Mucosa of stomach (tissue), 1 donor: ENCODE measurements at regions not wholly inside any gene's neighbourhood (a gene's known extent, or its start where the extent isn't known, plus 50 kb on each side); places are given as distances from the start of the nearest gene placed in this dataset.

ENCODE experiments used
- H3K27me3 ChIP-seq: one replicate; pipeline ENCODE4 v1.7.0; 2013; ENCODE audit warnings: mild to moderate bottlenecking, low read length; ENCODE audit not compliant: control insufficient read depth, insufficient read depth
- H3K36me3 ChIP-seq: one replicate; pipeline ENCODE4 v1.7.0; 2013; ENCODE audit warnings: low read length; ENCODE audit not compliant: control insufficient read depth, insufficient read depth
- H3K4me1 ChIP-seq: one replicate; pipeline ENCODE4 v1.7.0; 2013; ENCODE audit warnings: mild to moderate bottlenecking, low read length; ENCODE audit not compliant: control insufficient read depth, insufficient read depth
- H3K4me3 ChIP-seq: one replicate; pipeline ENCODE4 v1.7.0; 2013; ENCODE audit warnings: low read length
- H3K9ac ChIP-seq: one replicate; pipeline ENCODE4 v1.7.0; 2013; ENCODE audit warnings: mild to moderate bottlenecking, low read length, moderate library complexity
- H3K9me3 ChIP-seq: one replicate; pipeline ENCODE4 v1.7.0; 2013; ENCODE audit warnings: mild to moderate bottlenecking, low read length, moderate library complexity; ENCODE audit not compliant: control insufficient read depth
- donor health status: Pancreatic carcinoma.

DNA sequence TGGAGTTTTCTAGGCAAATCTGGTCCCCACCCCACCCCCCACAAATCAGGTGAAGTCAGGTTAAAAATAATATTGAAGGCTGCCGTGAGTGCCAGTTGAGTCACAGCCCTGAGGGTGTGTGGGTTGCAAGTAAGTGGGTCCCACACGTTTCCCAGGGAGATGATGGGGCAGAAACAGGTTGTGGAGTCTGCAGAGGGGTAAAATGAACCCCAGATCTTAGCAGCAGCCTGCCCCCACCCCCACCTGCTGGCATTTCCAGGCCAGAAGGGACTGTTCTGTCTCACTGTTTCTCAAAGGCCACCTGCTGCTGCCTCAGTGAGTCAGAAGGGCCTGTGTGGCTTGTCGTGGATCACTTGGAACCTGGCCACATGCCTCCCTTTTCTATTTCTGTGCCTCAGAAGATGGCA is 59.8 kb upstream of the SMNDC1 start:
- Histone ChIP-seq H3K4me1 (no peaks in the 10 kb centered on the region), H3K9me3 (no peaks in the 10 kb centered on the region), H3K9ac (no peak overlapping the region), H3K27me3 (peaks cover 19% of the 10 kb centered on the region), H3K4me3 (no peak overlapping the region), H3K36me3 (no peaks in the 10 kb centered on the region)

DNA sequence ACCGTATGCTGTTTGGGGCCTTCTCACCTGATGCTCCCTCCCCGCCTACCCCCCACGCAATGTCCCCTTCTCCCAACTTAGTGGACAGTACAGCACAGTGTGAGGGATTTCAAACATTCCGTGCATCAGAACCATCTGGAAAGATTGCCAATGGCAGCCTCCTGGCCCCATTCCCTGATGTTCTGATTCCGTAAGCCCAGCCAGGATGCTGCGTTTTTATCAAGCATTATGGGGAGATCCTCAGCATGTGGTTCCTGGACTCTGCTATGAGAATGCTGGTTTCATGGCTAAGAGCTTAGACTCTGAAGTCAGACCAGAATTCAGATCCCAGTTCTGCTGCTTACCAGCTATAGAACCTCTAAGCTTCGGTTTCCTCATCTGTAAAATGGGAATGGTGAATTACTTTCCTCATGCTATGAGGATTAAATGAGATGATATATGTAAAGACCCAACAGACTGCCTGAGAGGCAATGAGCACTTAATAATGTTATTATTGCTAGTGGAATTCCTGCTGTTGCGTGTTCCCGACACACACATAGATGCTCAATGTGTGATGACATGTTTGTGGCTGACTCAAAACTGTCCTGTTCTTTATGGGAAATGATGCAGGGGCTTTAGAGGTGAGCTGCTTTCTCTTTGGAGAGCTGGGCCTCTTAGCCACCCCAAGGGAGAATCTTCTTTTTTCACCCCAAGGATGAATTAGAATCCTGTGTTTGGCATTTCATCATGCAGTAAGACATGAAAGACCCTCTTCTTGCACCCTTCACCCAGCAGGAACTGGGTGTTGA is 60.8 kb upstream of the SMNDC1 start:
- Histone ChIP-seq H3K36me3 (no peaks in the 10 kb centered on the region), H3K9ac (no peak overlapping the region), H3K9me3 (no peaks in the 10 kb centered on the region), H3K4me1 (no peaks in the 10 kb centered on the region), H3K27me3 (peaks cover 18% of the 10 kb centered on the region), H3K4me3 (no peak overlapping the region)

DNA sequence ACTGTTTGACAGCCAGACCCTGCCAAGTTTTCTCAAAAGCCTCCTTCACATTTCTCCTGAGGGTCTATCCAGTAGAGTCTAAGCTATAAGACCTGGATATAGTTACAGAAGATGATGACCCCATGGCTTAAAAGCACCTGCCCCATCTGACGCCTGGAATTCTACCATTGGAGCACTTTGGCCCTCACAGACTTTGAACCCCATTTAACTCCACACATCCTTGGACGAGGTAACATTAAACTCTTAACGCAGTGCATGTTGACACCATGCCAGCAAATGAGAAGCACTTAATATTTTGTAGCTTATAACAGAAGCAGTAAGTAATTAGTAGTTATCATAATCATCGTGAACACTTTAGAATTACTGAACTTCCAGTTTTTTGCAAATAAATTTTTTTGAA is 61.9 kb upstream of the SMNDC1 start:
- H3K36me3 ChIP-seq, result no peaks in the 10 kb centered on the region
- no peaks in the 10 kb centered on the region for H3K4me1 ChIP-seq
- H3K4me3 ChIP-seq, result no peak overlapping the region
- peaks cover 13% of the 10 kb centered on the region for H3K27me3 ChIP-seq
- H3K9ac ChIP-seq, result no peak overlapping the region
- H3K9me3 ChIP-seq, result no peaks in the 10 kb centered on the region

DNA sequence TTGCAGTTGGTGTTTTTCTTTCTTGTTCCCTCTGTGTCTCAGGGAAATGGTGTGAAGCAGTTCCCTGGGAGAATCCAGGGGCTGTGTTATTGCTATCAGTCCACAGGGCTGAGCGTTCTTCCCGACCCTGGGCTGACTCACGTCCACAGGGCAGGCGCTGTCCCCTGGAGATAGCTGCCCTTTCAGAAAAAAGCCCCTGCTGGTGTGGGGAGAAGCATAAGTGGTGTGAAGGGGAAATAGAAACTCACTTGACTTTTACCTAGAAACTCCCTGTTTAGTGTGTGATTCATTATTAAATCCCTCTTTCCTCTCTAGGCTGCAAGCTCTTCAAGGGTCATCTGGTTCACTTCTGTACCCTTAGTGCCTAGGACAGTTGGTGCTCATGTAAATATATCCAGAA is 63.3 kb upstream of the SMNDC1 start:
- Histone ChIP-seq H3K9me3 (no peaks in the 10 kb centered on the region), H3K4me3 (no peak overlapping the region), H3K27me3 (peaks cover 13% of the 10 kb centered on the region), H3K4me1 (no peaks in the 10 kb centered on the region), H3K9ac (no peak overlapping the region), H3K36me3 (no peaks in the 10 kb centered on the region)

DNA sequence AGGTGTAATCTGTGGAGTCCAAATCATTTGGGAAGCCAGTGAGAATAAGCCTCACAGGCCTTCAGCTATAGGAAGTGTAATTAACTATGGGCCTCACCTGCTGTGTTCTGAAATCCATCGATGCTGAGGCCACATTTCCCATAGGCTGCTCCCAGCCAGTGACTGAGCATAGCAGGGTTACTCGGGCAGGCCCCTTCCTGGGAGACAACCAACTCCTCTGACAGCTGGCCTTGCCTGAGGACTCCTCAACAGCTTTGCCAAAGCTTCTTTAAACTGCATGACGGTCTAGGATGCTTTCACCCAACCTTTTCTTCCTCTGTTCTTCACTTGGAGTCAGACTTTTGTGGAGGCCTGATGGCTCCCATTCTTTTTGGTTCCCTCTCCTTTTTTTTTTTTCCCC is 63.8 kb upstream of the SMNDC1 start:
- H3K4me1 ChIP-seq, result no peaks in the 10 kb centered on the region
- no peaks in the 10 kb centered on the region for H3K9me3 ChIP-seq
- no peak overlapping the region for H3K9ac ChIP-seq

DNA sequence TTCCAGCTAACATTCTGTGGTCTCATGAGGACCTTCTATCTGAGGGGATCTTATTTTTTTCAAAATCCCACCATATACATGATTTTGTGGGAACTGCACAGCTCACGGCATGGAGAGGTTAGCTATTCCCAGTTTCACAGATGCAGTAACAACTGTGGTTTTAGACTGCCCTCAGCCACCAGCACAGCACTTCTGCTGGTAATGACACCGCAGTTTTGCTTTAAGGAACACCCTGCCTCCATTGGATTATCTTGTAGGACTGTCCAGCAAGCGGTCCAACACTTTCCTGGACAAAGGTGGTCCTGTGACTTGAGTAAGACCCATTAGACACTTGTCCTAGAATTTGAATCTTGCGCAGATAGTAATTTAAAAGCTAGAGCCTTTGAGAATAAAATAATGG is 65.3 kb upstream of the SMNDC1 start:
- no peaks in the 10 kb centered on the region for H3K9me3 ChIP-seq
- no peaks in the 10 kb centered on the region for H3K36me3 ChIP-seq
- no peak overlapping the region for H3K9ac ChIP-seq
- H3K27me3 ChIP-seq, result peaks cover 20% of the 10 kb centered on the region
- no peaks in the 10 kb centered on the region for H3K4me1 ChIP-seq
- H3K4me3 ChIP-seq, result no peak overlapping the region

More for the DNA sequence above, 63.8 kb upstream of the SMNDC1 start:
- H3K36me3 ChIP-seq, result no peaks in the 10 kb centered on the region
- peaks cover 17% of the 10 kb centered on the region for H3K27me3 ChIP-seq
- H3K4me3 ChIP-seq, result no peak overlapping the region

DNA sequence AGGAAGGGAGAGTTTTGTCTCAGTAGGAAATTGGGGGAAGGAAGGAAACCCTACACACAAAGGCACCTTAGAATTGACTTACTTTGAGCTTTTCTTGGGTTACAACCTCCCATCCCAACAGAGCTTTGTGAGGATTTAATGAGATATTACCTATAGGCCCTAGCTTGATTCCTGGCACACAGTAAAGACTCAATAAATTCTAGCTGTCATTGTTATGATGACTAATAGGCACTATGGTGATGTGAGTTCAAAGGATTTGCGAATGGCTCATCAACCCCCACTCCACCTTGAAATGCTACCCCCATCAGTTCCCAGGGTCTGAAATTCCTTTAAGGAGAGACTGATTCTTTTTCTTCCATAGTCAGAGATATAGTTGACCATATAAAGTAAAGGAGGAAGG is 67.9 kb upstream of the SMNDC1 start:
- Histone ChIP-seq H3K36me3 (no peaks in the 10 kb centered on the region), H3K4me1 (no peaks in the 10 kb centered on the region), H3K27me3 (peaks cover 21% of the 10 kb centered on the region), H3K4me3 (no peak overlapping the region), H3K9me3 (no peaks in the 10 kb centered on the region), H3K9ac (no peak overlapping the region)

DNA sequence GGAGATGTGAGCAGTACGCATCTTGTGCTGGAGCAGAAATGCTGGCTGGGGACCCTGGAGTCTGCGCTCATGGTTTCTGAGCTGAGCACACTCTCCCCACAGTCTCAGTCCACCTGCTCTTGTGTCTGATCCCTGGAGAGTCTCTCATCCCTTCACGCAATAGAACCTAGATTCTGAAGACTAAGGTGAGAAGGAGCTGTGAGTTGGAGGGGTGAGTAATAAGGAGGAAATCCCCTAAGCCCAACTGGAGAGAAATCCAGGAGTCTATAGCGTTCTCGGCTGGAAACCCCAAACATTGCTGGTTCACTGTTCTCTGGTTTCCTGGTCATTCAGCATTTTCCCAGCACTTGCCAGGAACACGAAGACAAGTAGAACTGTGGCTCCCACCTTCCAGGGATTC is 68.3 kb upstream of the SMNDC1 start:
- Histone ChIP-seq H3K9me3 (no peaks in the 10 kb centered on the region), H3K4me3 (no peak overlapping the region), H3K36me3 (no peaks in the 10 kb centered on the region), H3K4me1 (no peaks in the 10 kb centered on the region), H3K9ac (no peak overlapping the region), H3K27me3 (peaks cover 21% of the 10 kb centered on the region)

DNA sequence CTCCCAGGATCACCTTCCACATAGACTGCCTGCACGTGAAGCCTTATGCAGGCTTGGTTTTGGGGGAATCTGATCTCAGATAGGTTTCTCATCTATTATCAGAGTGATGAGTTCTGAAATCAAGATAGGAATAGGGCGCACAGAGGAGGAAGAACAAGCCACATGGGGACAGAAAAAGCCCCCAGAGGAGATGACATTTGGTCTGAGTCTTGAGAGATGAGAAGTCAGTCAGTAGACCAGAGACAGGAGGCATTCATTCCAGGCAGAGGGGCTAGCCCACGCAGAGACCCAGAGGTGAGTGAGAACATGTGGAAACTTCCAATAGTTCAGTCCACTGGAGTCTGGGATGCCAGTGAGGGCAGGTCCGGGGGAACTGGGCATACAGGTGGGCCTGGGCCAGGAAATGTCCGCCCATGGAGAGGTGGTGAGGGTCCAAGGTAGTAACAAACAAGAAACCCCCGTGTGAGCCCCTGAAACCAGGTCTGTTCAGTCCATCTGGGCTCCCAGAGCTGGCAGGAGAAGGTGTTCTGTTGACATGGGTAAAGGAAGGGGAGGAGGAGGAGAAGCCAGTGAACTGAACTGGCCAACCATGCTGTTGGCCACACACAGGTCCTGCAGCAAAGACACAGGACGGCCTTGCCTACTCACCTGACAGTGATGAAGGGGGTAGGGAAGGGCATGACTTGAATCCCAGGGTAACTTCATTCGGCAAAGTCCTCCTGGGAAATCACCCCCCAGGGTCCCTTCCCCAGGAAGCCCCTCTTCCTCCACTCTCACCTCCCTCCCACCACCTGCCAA is 69.3 kb upstream of the SMNDC1 start:
- peaks cover 21% of the 10 kb centered on the region for H3K27me3 ChIP-seq
- H3K4me1 ChIP-seq, result no peaks in the 10 kb centered on the region
- no peaks in the 10 kb centered on the region for H3K9me3 ChIP-seq
- no peak overlapping the region for H3K9ac ChIP-seq
- H3K36me3 ChIP-seq, result no peaks in the 10 kb centered on the region
- no peak overlapping the region for H3K4me3 ChIP-seq

DNA sequence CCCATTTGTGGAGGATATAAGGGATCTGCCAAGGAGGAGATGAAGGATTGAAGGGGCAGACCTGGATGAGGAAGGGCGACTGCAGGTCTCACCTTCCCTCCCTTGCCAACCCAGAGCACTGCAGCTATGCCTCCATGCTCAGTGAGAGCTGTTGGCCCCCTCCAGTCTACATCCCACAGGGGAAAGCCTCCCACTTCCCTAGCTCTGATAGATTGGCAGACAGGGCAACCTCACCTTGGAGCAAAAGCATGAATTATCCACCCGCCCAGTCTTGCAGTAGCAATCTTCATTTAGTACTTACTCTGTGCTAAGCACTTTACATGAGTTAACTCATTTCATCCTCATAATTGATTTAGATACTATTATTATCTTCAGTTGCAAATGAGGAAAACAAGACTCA is 70.4 kb upstream of the SMNDC1 start:
- Histone ChIP-seq H3K9me3 (no peaks in the 10 kb centered on the region), H3K27me3 (peaks cover 21% of the 10 kb centered on the region), H3K36me3 (no peaks in the 10 kb centered on the region), H3K4me1 (no peaks in the 10 kb centered on the region), H3K9ac (no peak overlapping the region), H3K4me3 (no peak overlapping the region)

DNA sequence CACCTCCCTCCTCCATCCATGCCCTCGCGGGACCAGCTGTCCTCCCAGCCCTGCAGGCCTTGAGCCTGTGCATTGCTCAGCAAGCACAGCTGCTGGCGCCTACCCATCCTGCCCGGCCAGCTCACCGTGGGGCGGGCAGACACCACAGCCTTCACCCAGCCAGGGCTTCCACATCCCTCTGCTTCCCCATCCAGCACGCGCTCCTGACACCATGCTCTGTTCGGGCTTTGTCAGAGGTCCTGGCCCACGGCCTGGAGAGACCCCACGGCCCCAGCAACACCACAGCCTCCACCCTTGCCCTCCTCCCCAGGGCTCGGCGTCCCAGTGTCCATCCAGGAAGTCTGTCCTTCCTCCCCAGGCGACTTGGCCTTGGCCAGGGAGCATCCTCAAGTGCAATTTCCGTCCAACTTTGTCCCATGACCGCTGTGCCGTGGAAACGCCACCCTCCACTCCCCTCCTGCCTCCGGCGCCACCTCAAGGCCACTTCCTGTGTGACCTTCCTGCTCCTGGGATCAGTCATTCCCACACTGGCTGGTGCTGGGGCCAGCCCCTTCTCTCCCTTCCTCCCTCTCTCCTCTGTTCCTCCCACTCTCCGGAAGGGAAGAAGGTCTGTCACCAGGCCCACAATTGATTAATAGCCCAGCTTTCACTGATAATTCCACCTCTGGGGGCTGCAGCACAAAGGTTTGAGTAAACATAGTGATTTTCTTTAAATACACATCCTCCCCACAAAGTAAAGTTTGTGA is 71.5 kb upstream of the SMNDC1 start:
- Histone ChIP-seq H3K9me3 (no peaks in the 10 kb centered on the region), H3K27me3 (peaks cover 22% of the 10 kb centered on the region), H3K36me3 (no peaks in the 10 kb centered on the region), H3K9ac (no peak overlapping the region), H3K4me1 (no peaks in the 10 kb centered on the region), H3K4me3 (no peak overlapping the region)

DNA sequence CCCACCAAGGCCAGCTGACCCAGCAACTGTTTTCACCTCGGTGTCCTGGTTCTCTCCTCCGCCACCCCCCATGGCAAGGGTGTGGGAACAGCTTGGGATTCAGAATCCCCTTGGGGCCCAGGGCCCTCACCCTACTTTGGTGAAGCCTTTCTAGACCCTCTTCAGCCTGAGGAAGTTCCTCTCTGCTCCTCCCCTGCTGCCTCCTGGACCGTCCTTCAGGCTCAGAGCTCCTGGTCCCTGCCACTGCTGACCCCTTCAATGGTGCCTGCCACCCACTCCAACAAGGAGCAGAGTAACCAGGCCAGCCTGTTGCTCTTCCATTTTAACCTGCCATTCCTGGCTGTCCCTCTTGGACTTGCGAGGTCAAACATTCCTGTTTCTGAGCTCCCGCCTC is 72.0 kb upstream of the SMNDC1 start:
- Histone ChIP-seq H3K36me3 (no peaks in the 10 kb centered on the region), H3K9ac (no peak overlapping the region), H3K4me1 (no peaks in the 10 kb centered on the region), H3K9me3 (no peaks in the 10 kb centered on the region), H3K4me3 (no peak overlapping the region), H3K27me3 (peaks cover 26% of the 10 kb centered on the region)
